Lower leg skin (tissue), 3 donors: ENCODE measurements at regions not wholly inside any gene's neighbourhood (a gene's known extent, or its start where the extent isn't known, plus 50 kb on each side); places are given as distances from the start of the nearest gene placed in this dataset.

ENCODE experiments used
- CTCF ChIP-seq, 3 donors: fragments of 450-650 bp; IDR thresholded peaks; one replicate each; pipeline ENCODE4 v1.5.1; 2016; ENCODE audit warnings: antibody characterized with exemption in 3 of 3, mild to moderate bottlenecking in 3 of 3, moderate library complexity in 2 of 3
- POLR2A ChIP-seq, 2 donors: fragments of 450-650 bp; IDR thresholded peaks; one replicate each; pipeline ENCODE4 v1.6.1; 2016 to 2017; ENCODE audit warnings: antibody characterized with exemption in 2 of 2, mild to moderate bottlenecking in 1 of 2, moderate library complexity in 1 of 2

GRCh38 chr4:23680671-23681518 lies 209.0 kb downstream of the PPARGC1A start:
- TF ChIP-seq POLR2A (IDR thresholded peaks at IDR 0.05) (no peak), CTCF (IDR thresholded peaks at IDR 0.05) (no peak)
